Omental fat pad (tissue), 3 donors: ENCODE measurements at regions not wholly inside any gene's neighbourhood (a gene's known extent, or its start where the extent isn't known, plus 50 kb on each side); places are given as distances from the start of the nearest gene placed in this dataset.

Experiments
- ATAC-seq: fragments of 150-250 bp; one replicate; pipeline ENCODE4 v1.9.1; 2016; ENCODE audit warnings: mild to moderate bottlenecking, moderate library complexity; ENCODE audit not compliant: low FRiP score
- DNase-seq: peaks from one replicate; pipeline ENCODE4 v3.0.0-alpha.2; 2019; ENCODE audit warnings: low spot score
- TF ChIP-seq, protein P1 (sequence below), 3 donors: fragments of 450-650 bp; IDR thresholded peaks; one replicate each; pipeline ENCODE4 v1.5.1; 2016 to 2017; ENCODE audit warnings: antibody characterized with exemption in 3 of 3, mild to moderate bottlenecking in 3 of 3, moderate library complexity in 2 of 3

DNA sequence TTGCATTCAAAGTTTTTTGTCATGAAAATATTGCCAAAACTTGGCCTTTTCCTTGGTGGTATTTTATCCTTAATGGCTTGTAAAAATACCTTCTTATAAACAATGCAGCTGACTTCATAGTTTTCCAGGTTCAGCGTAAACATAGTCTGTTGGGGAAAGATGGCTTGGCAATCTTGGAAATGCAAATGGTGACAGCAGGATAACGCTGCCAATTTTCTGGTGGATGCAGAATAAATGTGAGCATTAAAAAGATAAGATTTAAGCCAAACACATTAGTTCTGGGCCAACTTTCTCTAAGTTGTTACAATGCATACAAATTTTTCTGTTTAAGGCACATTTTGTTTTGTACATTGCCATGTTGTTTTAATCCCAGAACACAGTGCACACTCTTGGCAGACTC, 147.0 kb upstream of the POU1F1 start:
- DNase-seq (no peak), ATAC-seq (no peak)
- TF ChIP-seq, protein P1, sequence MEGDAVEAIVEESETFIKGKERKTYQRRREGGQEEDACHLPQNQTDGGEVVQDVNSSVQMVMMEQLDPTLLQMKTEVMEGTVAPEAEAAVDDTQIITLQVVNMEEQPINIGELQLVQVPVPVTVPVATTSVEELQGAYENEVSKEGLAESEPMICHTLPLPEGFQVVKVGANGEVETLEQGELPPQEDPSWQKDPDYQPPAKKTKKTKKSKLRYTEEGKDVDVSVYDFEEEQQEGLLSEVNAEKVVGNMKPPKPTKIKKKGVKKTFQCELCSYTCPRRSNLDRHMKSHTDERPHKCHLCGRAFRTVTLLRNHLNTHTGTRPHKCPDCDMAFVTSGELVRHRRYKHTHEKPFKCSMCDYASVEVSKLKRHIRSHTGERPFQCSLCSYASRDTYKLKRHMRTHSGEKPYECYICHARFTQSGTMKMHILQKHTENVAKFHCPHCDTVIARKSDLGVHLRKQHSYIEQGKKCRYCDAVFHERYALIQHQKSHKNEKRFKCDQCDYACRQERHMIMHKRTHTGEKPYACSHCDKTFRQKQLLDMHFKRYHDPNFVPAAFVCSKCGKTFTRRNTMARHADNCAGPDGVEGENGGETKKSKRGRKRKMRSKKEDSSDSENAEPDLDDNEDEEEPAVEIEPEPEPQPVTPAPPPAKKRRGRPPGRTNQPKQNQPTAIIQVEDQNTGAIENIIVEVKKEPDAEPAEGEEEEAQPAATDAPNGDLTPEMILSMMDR (IDR thresholded peaks at IDR 0.05), result no peak

DNA sequence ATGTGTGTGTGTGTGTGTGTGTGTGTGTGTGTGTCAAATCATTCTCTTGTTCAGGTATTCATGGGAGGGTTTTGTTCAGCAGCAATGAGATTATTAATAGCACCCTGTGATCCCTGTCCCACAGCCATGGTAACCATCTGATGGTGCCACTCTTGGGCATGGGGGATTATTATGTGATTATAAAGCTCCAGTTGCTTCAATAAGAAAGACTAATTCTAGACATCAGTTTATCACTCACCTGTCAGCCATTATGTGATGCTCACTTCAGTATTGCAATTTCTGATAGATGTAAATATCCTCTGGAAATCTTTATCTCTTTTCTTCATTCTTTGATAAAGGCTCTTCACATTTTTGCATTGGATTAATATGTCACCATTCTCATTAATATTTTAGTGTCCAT, 145.9 kb upstream of the POU1F1 start:
- DNase-seq (no peak), ATAC-seq (no peak)
- TF ChIP-seq, protein P1 (IDR thresholded peaks at IDR 0.05), result no peak

DNA sequence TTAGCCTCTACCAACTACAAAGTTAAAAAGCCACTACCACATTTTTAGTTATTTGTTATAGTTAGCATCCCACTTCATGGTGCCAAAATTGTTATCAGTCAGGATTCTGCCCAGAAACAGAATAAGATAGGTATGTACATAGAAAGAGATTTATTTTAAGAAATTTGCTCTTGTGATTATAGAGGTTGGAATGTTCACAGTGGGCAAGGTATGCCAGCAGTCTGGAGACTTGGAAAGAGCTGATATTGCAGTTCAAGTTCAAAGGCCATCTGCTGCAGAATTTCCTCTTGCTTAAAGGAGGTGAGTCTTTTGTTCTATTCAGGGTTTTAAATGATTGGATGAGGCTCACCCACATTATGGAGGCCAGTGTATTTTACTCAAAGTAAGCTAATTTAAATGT, 143.8 kb upstream of the POU1F1 start:
- ATAC-seq (no peak), DNase-seq (no peak)
- TF ChIP-seq, protein P1 (IDR thresholded peaks at IDR 0.05), result no peak

DNA sequence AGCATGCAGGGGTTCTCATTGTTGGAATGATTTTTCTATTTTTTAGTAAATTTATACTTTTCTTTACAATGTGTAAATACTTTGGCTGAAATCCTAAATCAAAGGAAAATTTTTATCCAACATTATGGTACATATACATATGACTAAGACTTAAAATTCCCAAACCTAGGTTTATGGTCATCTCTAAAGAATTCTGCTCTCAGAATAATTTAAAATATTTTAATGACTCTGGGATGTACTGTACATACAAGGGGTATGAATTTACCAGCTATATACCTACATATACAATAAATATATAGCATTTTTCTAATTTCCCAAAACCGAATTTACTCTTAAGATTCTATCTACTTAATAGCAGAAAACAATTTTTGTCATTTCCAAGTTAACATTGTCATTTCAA, 137.9 kb upstream of the POU1F1 start:
- DNase-seq (no peak), ATAC-seq (no peak)
- TF ChIP-seq, protein P1 (IDR thresholded peaks at IDR 0.05), result no peak

DNA sequence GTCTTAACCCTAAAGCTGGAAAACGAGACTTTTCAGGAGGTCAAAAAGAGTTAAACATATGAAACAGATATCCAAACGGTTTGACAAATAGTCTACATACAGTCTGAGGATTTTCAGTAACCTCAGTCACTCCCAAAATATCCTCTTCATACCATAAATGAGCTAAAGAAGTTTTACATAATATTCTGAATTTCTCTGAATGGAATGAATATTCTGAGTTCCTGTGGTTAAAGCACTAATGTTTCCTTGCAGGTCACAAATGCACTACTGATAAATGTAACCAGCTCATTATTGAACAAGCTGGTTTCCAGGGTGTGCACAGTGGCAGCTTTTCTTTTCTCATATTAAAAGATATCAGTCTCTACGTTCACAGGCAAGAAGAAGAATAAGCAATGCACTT, 137.4 kb upstream of the POU1F1 start:
- ATAC-seq (no peak), DNase-seq (no peak)
- TF ChIP-seq, protein P1 (IDR thresholded peaks at IDR 0.05), result no peak

DNA sequence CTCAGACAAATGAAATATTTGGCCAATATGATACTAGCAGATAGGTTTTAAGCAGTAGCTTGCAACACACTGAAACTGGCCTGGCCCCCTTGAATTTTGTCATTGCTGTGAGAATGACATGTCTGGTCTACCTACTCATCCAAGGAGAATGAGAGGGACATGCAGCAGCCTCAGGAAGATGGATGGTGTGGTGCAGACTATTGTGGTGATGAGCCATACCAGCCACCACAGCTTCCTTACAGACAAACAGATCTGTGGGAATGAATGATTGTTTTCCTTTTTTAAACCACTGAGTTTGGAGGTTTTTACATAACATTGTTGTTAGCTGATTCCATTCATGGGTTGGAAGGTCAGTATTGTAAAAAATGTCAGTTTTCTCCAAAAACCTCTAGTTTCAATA, 133.7 kb upstream of the POU1F1 start:
- DNase-seq (no peak), ATAC-seq (no peak)
- TF ChIP-seq, protein P1 (IDR thresholded peaks at IDR 0.05), result no peak

DNA sequence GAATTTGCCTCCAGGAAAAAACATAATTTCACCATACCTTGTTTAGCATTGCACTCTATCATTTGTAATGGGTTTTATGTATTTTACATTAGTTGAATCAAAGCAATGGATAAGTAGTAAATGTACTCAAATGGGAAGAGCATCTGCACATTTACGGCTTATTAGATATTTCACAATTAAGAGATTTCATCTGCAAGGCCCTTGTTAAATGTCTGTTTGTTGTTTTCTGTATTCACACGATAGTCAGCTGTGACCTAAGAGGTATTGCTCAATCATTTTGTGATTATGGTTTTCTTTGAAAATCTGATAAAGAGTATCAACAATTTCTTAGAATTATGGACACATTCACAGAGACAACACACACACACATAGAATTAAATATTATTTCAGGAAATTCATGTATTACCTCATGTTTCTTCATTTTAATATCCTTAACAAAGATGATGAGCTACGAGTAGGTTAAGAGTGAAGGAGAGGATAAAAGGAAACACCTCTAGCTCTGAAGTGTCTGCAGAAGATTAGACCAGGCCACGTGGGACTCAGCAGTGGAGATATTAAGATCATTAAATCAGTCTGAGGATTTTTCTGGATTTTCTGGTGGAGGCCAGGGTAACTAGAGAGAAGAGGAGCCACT, 121.9 kb upstream of the POU1F1 start:
- no peak for DNase-seq
- TF ChIP-seq, protein P1 (IDR thresholded peaks at IDR 0.05), result no peak
- ATAC-seq, result no peak
